Vagina (tissue), 2 donors: ENCODE measurements at regions not wholly inside any gene's neighbourhood (a gene's known extent, or its start where the extent isn't known, plus 50 kb on each side); places are given as distances from the start of the nearest gene placed in this dataset.

Source experiments
- POLR2A ChIP-seq, 2 donors: fragments of 450-650 bp; IDR thresholded peaks; one replicate each; pipeline ENCODE4 v1.6.1; 2017; ENCODE audit warnings: antibody characterized with exemption in 2 of 2, mild to moderate bottlenecking in 2 of 2, moderate library complexity in 2 of 2
- POLR2AphosphoS5 ChIP-seq, 2 donors: sonication (generic); formaldehyde crosslinking; IDR thresholded peaks; one replicate each; pipeline ENCODE4 v1.9.0; 2017; ENCODE audit warnings: antibody characterized with exemption in 2 of 2, mild to moderate bottlenecking in 2 of 2, low read depth in 1 of 2; ENCODE audit not compliant: insufficient read depth in 1 of 2
- TF ChIP-seq, protein P1 (sequence below), 3 experiments: fragments of 450-650 bp in 2 of 3; fragments of 200-600 bp in 1 of 3; sonication (generic) in 1 of 3; IDR thresholded peaks; one replicate each; pipeline ENCODE4 v1.5.1; 2017 to 2019; ENCODE audit warnings: antibody characterized with exemption in 3 of 3, mild to moderate bottlenecking in 2 of 3, moderate library complexity in 2 of 3

DNA sequence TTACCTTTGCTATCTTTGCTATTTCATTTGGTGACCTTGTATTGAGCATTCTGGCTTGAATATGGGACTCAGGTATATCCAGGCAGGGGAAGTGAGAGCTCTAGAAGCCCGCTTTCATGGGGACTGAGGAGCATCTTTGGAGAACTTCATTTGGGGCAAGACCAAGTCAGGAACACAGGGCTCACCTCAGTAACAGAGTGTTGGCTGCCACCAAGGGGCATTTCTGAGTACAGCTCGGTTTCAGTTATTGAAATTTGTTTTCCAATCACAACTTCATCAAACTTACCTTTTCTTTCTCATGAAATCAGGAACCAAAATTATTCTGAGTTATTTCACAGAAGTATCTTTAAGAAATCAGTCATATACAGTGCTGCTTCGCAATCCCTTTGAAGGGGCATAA is 337.2 kb downstream of the C7orf25 start:
- TF ChIP-seq POLR2A (IDR thresholded peaks at IDR 0.05) = no peak
- TF ChIP-seq, protein P1, sequence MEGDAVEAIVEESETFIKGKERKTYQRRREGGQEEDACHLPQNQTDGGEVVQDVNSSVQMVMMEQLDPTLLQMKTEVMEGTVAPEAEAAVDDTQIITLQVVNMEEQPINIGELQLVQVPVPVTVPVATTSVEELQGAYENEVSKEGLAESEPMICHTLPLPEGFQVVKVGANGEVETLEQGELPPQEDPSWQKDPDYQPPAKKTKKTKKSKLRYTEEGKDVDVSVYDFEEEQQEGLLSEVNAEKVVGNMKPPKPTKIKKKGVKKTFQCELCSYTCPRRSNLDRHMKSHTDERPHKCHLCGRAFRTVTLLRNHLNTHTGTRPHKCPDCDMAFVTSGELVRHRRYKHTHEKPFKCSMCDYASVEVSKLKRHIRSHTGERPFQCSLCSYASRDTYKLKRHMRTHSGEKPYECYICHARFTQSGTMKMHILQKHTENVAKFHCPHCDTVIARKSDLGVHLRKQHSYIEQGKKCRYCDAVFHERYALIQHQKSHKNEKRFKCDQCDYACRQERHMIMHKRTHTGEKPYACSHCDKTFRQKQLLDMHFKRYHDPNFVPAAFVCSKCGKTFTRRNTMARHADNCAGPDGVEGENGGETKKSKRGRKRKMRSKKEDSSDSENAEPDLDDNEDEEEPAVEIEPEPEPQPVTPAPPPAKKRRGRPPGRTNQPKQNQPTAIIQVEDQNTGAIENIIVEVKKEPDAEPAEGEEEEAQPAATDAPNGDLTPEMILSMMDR (IDR thresholded peaks at IDR 0.05) = no peak
- no peak for TF ChIP-seq POLR2AphosphoS5 (IDR thresholded peaks at IDR 0.05; ENCODE audit: insufficient read depth in 1 of 2, low read depth in 1 of 2)
